Type B pancreatic cell (in vitro differentiated cells): ENCODE measurements at regions not wholly inside any gene's neighbourhood (a gene's known extent, or its start where the extent isn't known, plus 50 kb on each side); places are given as distances from the start of the nearest gene placed in this dataset.

Source experiments
- DNase-seq: peaks from one replicate; pipeline ENCODE4 v3.0.0; 2021; ENCODE audit warnings: mixed read lengths; ENCODE audit not compliant: unreplicated experiment; ENCODE audit errors: extremely low spot score
- H3K27ac Mint-ChIP-seq: 2 replicates; pipeline ENCODE4 v1.8.0; 2021; ENCODE audit warnings: mild to moderate bottlenecking, mixed read lengths
- H3K27me3 Mint-ChIP-seq: 2 replicates; pipeline ENCODE4 v1.8.0; 2021; ENCODE audit warnings: mixed read lengths
- H3K36me3 Mint-ChIP-seq: 2 replicates; pipeline ENCODE4 v1.8.0; 2021; ENCODE audit warnings: mixed read lengths
- H3K4me1 Mint-ChIP-seq: one replicate; pipeline ENCODE4 v1.8.0; 2021; ENCODE audit warnings: mixed read lengths; ENCODE audit not compliant: unreplicated experiment
- H3K4me3 Mint-ChIP-seq: 2 replicates; pipeline ENCODE4 v1.8.0; 2021; ENCODE audit warnings: mild to moderate bottlenecking, mixed read lengths
- H3K9me3 Mint-ChIP-seq: 2 replicates; pipeline ENCODE4 v1.8.0; 2021; ENCODE audit warnings: mixed read lengths
- CTCF ChIP-seq: fragments of 200-600 bp; sonication (generic); conservative IDR thresholded peaks from 2 replicates; pipeline ENCODE4 v1.5.0; 2021; ENCODE audit warnings: antibody characterized with exemption, mild to moderate bottlenecking

GRCh38 chr5:103896593-103896992 lies 334.0 kb upstream of the NUDT12 start:
- peaks cover 6% of the 10 kb centered on the region for H3K9me3 Mint-ChIP-seq
- TF ChIP-seq CTCF = no peak
- peaks cover 4% of the 10 kb centered on the region for H3K4me1 Mint-ChIP-seq
- no peak overlapping the region for H3K27ac Mint-ChIP-seq
- no peaks in the 10 kb centered on the region for H3K36me3 Mint-ChIP-seq
- DNase-seq = no peak
- no peaks in the 10 kb centered on the region for H3K27me3 Mint-ChIP-seq
- no peak overlapping the region for H3K4me3 Mint-ChIP-seq

DNA sequence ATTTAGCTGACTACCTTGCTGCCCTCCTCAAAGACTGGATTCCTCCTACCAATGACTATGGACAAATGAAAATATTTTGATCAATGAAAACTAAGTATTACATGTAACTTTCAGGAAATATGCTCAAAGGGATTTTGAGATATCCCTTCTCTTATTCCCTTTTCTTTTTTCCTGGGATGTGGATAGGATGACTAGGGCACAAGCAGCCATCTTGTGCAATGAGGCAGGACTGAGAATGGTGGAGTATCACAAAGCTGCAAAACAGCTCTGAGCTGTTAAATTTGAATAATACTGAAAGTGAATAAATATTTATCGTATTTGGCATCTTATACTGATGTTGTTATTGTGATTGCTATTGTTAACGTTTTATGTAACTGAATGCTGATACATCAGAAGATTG lies 333.1 kb upstream of the NUDT12 start:
- Mint-ChIP-seq H3K36me3 (no peaks in the 10 kb centered on the region), H3K4me1 (peaks cover 4% of the 10 kb centered on the region), H3K4me3 (no peak overlapping the region), H3K9me3 (peaks cover 6% of the 10 kb centered on the region), H3K27ac (no peak overlapping the region), H3K27me3 (no peaks in the 10 kb centered on the region)
- DNase-seq = no peak
- no peak for TF ChIP-seq CTCF

DNA sequence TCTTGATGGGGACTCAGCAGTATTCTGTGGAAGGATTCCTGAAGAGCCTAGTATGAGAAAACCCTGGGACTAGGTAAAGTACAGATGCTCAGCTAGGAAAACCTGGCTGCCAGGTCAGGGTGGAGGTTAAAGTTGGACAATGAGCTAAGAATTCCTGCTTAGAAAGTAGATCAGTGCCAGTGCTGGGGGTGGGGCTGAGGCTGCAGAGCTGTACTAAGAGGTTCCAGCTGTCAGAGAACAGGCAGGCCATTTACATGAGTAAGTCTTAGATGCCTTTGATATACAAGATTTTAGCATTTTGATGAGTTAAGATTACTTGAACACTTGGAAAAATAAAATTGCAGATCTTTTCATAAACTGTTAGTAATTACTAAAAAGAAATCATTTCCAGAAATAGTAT lies 332.3 kb upstream of the NUDT12 start:
- Mint-ChIP-seq H3K27me3 (no peaks in the 10 kb centered on the region), H3K36me3 (no peaks in the 10 kb centered on the region), H3K4me1 (peaks cover 4% of the 10 kb centered on the region), H3K27ac (no peak overlapping the region), H3K4me3 (no peak overlapping the region), H3K9me3 (peaks cover 6% of the 10 kb centered on the region)
- no peak for DNase-seq
- no peak for TF ChIP-seq CTCF

DNA sequence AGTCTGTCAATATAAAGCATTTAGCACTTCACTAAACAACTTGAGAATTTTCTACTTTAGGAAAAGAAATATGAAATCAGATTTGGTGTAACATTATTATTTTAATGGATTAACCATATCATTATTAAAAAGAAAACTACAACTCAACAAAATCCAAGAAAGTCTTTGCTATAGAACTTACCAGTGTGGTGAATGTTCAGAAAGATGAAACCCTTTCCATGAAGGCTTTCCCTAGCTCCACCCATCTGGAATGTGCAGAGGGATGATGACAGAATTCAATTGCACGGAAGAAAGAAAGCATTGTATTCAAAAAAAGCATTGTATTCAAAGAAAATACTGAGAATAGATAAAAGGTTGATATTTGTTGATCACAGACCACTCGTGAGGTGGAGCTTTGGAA lies 328.6 kb upstream of the NUDT12 start:
- Mint-ChIP-seq H3K4me1 (peaks cover 4% of the 10 kb centered on the region), H3K4me3 (no peak overlapping the region), H3K27ac (no peak overlapping the region), H3K9me3 (no peaks in the 10 kb centered on the region), H3K36me3 (no peaks in the 10 kb centered on the region), H3K27me3 (no peaks in the 10 kb centered on the region)
- DNase-seq = no peak
- no peak for TF ChIP-seq CTCF

DNA sequence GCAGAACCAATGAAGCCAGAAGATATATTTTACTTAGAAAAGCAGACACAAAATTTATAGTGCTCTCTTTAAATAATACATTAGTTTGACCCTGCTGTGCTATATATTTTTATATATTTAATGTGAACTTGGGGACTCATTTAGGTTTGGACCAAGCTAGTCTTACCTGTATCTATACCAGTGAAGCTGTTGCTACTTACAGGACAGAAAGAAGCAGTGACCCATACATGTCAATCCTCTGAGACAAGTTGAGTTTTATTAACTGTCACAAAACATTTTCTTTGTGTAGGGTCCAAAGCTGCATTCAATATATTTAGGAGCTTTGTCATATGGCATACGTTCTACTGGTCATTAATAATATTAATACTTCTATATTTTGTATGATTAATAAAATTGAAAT lies 327.7 kb upstream of the NUDT12 start:
- H3K4me1 Mint-ChIP-seq = peaks cover 4% of the 10 kb centered on the region
- no peaks in the 10 kb centered on the region for H3K36me3 Mint-ChIP-seq
- H3K9me3 Mint-ChIP-seq = no peaks in the 10 kb centered on the region
- H3K4me3 Mint-ChIP-seq = no peak overlapping the region
- H3K27ac Mint-ChIP-seq = no peak overlapping the region
- H3K27me3 Mint-ChIP-seq = no peaks in the 10 kb centered on the region
- TF ChIP-seq CTCF = no peak
- DNase-seq = no peak
